ENCODE measurements at regions not wholly inside any gene's neighbourhood (a gene's known extent, or its start where the extent isn't known, plus 50 kb on each side); places are given as distances from the start of the nearest gene placed in this dataset.

DNA sequence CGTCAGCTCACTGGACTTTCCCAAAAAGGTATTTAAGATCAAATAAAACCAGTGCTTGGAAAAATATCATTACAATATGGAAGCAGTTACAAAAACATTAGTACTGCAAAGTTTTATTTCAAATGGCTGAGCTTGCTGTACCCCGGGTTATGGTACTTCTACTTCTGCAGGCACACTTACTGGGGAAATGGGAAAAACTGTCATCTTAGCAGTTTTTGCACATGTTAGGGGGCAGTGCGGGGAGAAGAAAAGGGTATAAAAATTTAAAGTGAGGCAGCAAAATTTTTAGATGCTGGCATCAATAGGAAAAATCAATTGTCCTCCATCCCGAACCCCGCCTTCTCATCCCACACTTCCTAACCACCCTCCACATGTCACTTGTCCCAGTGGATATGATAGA is 133.4 kb downstream of the ATG4C start:
- Mint-ChIP-seq H3K27ac (no peak overlapping the region), H3K36me3 (ENCODE audit: low read depth) (no peaks in the 10 kb centered on the region), H3K4me3 (no peak overlapping the region), H3K9me3 (no peaks in the 10 kb centered on the region), H3K27me3 (ENCODE audit: insufficient read depth) (peaks cover 7% of the 10 kb centered on the region), H3K4me1 (ENCODE audit: low read depth) (no peaks in the 10 kb centered on the region)
- intact Hi-C loops (cut with micrococcal nuclease) = no loop called here
- no peak for DNase-seq (ENCODE audit: low spot score)

DNA sequence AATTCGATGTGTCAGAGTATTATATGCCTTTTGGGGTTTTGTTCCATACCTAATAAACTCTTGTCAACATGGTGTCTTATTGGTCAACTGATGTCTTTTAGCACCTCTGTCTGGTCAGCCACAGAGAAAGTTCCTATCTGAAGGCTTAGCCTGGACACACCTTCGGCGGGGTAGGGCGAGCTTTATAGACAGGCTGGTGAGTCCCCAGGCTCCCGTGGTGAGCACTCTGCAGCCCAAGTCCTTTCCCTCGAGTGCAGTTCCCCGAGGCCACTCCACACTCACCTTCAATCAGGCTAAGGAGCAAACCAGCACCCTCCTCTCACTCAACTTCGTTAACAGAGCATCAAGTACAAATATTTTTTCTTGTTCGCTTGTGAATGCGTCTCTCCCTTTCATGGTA is 133.9 kb downstream of the ATG4C start:
- intact Hi-C loops (cut with micrococcal nuclease) = no loop called here
- Mint-ChIP-seq H3K4me1 (ENCODE audit: low read depth) (no peaks in the 10 kb centered on the region), H3K27ac (no peak overlapping the region), H3K9me3 (no peaks in the 10 kb centered on the region), H3K4me3 (no peak overlapping the region), H3K36me3 (ENCODE audit: low read depth) (no peaks in the 10 kb centered on the region), H3K27me3 (ENCODE audit: insufficient read depth) (peaks cover 8% of the 10 kb centered on the region)
- no peak for DNase-seq (ENCODE audit: low spot score)

DNA sequence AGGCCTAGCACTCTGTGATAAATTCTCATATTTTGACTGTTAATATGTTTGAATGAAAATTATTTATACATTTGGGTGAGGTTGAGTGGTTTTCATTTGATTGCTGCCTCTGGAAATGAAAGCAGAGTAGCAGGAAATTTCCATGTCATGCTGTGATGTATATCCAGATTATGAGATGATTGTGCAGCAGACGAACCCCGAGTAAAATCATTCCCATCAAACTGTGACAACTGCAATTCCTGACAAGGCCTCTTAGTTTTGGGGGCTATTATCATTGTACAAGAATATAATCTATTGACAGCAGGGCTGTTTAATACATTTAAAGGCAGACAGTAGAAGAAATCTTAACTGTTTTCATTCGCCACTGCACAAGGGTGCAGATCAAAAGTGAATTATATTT is 134.8 kb downstream of the ATG4C start:
- Mint-ChIP-seq H3K9me3 (no peaks in the 10 kb centered on the region), H3K4me3 (no peak overlapping the region), H3K36me3 (ENCODE audit: low read depth) (no peaks in the 10 kb centered on the region), H3K27me3 (ENCODE audit: insufficient read depth) (peaks cover 9% of the 10 kb centered on the region), H3K4me1 (ENCODE audit: low read depth) (no peaks in the 10 kb centered on the region), H3K27ac (no peak overlapping the region)
- intact Hi-C loops (cut with micrococcal nuclease) = no loop called here
- DNase-seq (ENCODE audit: low spot score) = no peak

DNA sequence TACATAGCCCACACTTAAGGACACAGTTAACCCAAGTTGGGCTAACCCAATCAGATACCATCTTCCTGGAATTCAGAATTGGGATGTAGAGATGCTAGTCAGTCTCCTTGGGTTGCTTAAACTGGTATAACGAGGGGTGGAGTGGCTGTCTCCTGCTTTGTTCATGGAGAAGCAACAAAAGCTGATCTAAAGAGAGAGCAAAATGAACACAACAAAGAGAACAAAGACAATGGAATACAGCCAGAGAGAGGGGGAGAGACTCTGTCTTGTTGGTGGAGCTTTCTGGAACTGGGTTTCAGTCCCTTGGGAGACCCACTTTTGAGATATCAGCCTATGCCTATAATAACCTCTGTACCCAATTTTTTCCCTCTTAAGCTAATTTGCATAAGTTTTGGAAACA is 138.1 kb downstream of the ATG4C start:
- no peaks in the 10 kb centered on the region for H3K4me1 Mint-ChIP-seq (ENCODE audit: low read depth)
- no peak overlapping the region for H3K4me3 Mint-ChIP-seq
- no peak overlapping the region for H3K27ac Mint-ChIP-seq
- no peaks in the 10 kb centered on the region for H3K36me3 Mint-ChIP-seq (ENCODE audit: low read depth)
- intact Hi-C loops (cut with micrococcal nuclease) = no loop called here
- peaks cover 5% of the 10 kb centered on the region for H3K27me3 Mint-ChIP-seq (ENCODE audit: insufficient read depth)
- no peaks in the 10 kb centered on the region for H3K9me3 Mint-ChIP-seq
- DNase-seq (ENCODE audit: low spot score) = no peak

DNA sequence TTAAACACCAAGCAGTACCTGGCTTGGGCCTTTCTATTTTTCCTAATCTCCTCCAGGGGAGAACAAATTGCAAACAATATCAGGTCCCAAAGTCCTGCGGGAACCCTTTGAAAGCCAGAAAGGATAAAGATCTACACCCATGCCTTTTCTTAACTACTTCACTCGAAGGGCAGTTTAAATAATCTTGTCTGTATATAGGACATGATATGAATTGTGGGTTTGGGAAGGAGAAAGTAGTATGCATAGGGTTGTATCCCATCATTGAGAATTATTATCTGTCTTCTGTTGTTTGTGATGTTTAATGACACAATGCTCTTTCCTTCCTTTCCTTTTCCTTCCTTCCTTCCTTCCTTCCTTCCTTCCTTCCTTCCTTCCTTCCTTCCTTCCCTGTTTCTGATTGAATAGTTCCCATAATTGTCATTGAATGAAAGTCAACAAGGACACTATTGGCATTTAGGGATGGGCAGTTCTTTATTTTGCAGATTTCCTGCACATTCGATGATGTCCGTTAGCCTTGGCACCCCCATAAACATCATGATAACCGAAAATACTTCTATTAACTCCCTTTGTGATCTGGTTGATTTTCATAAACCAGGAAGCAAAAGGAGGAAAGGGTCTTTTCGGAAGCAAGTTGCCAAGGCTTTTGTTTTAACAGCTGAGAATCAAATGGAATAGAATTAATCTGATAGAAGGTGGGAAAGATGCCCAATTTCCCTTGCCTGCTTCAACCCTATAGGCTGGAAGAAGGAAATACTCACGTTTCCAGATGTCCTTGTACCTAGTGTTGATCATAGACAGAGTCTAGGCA is 141.3 kb downstream of the ATG4C start:
- no peaks in the 10 kb centered on the region for H3K4me1 Mint-ChIP-seq (ENCODE audit: low read depth)
- H3K4me3 Mint-ChIP-seq = no peak overlapping the region
- no peaks in the 10 kb centered on the region for H3K9me3 Mint-ChIP-seq
- no peak overlapping the region for H3K27ac Mint-ChIP-seq
- peaks cover 4% of the 10 kb centered on the region for H3K27me3 Mint-ChIP-seq (ENCODE audit: insufficient read depth)
- no peaks in the 10 kb centered on the region for H3K36me3 Mint-ChIP-seq (ENCODE audit: low read depth)
- no peak for DNase-seq (ENCODE audit: low spot score)
- intact Hi-C loops (cut with micrococcal nuclease) = no loop called here

DNA sequence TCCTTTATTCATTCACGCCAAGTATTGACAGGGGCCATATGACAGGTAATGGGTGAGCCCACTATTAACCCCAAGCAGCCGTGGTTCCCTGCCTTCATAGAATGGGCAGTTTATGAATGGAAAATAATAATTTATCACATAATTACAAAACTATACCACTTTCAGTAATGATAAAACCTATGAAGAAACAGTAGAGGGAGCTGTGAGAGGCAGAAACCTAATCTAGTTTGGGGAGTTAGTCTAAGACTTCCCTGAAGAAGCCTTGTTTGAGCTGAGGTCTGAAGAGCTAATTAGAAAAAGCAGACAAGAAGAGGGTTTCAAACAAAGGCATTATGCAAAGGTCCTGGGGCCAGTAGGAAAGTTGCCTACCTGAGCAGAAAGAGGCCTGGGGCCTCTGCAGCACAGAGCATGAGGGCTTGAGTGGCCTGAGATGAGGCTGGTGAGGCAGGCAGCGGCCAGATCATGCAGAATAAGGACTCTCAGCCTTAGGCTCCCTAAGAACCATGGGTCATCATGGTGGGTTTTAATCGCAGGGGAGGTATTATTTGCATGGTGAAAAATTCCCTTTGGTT is 142.8 kb downstream of the ATG4C start:
- Mint-ChIP-seq H3K9me3 (no peaks in the 10 kb centered on the region), H3K4me1 (ENCODE audit: low read depth) (no peaks in the 10 kb centered on the region), H3K4me3 (no peak overlapping the region), H3K27me3 (ENCODE audit: insufficient read depth) (peaks cover 4% of the 10 kb centered on the region), H3K36me3 (ENCODE audit: low read depth) (no peaks in the 10 kb centered on the region), H3K27ac (no peak overlapping the region)
- intact Hi-C loops (cut with micrococcal nuclease) = no loop called here
- DNase-seq (ENCODE audit: low spot score) = no peak

DNA sequence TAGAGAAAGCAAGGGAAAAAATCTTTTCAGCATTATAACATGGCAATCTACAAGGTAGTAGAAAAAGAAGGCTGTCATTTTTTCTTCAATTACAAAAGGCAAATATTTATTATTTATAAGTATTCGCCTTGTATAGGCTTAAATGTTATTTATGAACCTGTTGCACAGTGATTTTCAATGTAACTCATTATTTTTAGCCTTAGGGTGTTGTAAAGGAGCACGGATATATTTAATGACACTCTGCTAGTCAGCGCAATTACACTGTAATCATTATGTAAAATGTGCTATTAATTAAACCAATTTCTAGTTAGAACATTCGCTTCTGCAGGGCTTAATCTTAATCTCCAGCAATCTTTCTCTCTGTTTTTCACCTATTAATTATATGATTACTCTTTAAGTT is 145.0 kb downstream of the ATG4C start:
- no peak for DNase-seq (ENCODE audit: low spot score)
- intact Hi-C loops (cut with micrococcal nuclease) = no loop called here
- Mint-ChIP-seq H3K36me3 (ENCODE audit: low read depth) (no peaks in the 10 kb centered on the region), H3K4me1 (ENCODE audit: low read depth) (no peaks in the 10 kb centered on the region), H3K27me3 (ENCODE audit: insufficient read depth) (peaks cover 6% of the 10 kb centered on the region), H3K9me3 (no peaks in the 10 kb centered on the region), H3K27ac (no peak overlapping the region), H3K4me3 (no peak overlapping the region)

DNA sequence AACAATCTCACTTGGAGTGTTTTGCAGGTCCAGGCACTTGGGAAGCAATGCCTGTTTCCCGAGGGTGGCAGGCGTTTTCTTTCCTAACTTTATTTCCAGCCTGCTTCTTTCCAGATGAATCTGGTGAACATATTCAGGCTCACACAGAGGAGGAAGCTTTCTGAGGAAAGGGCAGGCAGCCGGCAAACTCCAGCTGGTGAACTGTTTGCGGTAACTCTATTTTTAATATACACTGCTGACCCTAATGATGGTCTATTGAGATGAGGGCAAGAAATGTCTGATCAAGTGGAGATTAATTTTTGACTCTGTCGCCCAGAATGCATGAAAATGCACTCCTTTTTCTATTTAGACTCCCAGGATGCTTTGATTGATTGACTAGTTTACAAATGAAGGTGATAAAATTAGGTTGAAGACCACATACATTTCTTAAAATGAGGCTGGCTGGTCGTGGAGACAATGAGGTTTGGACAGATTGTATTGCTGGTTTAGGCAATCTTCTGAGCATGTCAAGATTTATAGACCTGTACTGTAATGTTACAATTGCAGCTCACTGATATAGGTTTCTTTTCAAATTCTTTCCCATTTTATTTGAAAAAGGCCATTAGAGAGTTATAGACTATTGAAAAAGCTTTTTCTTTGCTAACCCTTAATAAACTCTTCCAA is 153.8 kb downstream of the ATG4C start:
- no peaks in the 10 kb centered on the region for H3K36me3 Mint-ChIP-seq (ENCODE audit: low read depth)
- no peaks in the 10 kb centered on the region for H3K9me3 Mint-ChIP-seq
- DNase-seq (ENCODE audit: low spot score) = no peak
- peaks cover 4% of the 10 kb centered on the region for H3K27me3 Mint-ChIP-seq (ENCODE audit: insufficient read depth)
- no peak overlapping the region for H3K4me3 Mint-ChIP-seq
- intact Hi-C loops (cut with micrococcal nuclease) = no loop called here
- no peaks in the 10 kb centered on the region for H3K4me1 Mint-ChIP-seq (ENCODE audit: low read depth)
- no peak overlapping the region for H3K27ac Mint-ChIP-seq

DNA sequence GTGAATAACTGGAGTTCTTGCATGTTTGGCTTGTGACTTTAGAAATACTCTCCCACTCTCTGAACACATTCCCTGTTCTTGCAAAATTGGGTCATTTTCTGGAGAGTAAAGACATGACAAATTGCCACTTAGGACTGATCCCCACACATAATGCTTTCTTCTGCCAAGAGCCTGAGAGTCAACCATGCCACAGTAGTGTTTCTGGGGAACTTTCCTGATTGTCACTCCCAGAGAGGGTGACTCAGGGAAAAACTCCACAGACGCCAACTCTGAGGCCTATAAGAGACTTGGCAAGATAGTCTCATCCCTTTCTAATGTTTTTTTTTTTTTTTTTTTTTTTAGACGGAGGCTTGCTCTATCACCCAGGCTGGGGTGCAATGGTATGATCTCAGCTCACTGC is 157.8 kb downstream of the ATG4C start:
- H3K4me1 Mint-ChIP-seq (ENCODE audit: low read depth) = no peaks in the 10 kb centered on the region
- H3K4me3 Mint-ChIP-seq = no peak overlapping the region
- H3K27me3 Mint-ChIP-seq (ENCODE audit: insufficient read depth) = peaks cover 9% of the 10 kb centered on the region
- H3K36me3 Mint-ChIP-seq (ENCODE audit: low read depth) = no peaks in the 10 kb centered on the region
- no peak overlapping the region for H3K27ac Mint-ChIP-seq
- intact Hi-C loops (cut with micrococcal nuclease) = no loop called here
- no peak for DNase-seq (ENCODE audit: low spot score)
- no peaks in the 10 kb centered on the region for H3K9me3 Mint-ChIP-seq

DNA sequence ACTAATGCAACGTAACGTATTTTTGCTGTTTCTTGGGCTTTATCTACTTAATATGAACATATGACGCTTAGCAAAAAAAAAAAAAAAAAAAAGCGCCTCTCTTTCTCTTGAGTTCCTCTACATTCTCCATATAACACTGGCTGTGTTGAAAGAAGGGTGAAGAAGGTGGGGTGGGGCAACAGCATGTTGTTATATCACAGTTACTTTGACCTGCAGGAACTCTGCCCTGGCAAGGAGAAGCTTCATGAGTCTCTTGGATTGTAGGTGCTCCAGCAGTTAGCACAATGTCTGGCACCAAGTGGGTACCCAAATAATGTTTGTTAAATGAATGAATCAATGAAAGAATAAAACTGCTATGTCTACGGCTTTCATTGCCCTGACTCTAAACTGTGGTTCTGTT is 162.6 kb downstream of the ATG4C start:
- H3K36me3 Mint-ChIP-seq (ENCODE audit: low read depth) = no peaks in the 10 kb centered on the region
- no peaks in the 10 kb centered on the region for H3K9me3 Mint-ChIP-seq
- no peaks in the 10 kb centered on the region for H3K4me1 Mint-ChIP-seq (ENCODE audit: low read depth)
- no peak overlapping the region for H3K27ac Mint-ChIP-seq
- peaks cover 12% of the 10 kb centered on the region for H3K27me3 Mint-ChIP-seq (ENCODE audit: insufficient read depth)
- intact Hi-C loops (cut with micrococcal nuclease) = no loop called here
- no peak overlapping the region for H3K4me3 Mint-ChIP-seq
- no peak for DNase-seq (ENCODE audit: low spot score)

DNA sequence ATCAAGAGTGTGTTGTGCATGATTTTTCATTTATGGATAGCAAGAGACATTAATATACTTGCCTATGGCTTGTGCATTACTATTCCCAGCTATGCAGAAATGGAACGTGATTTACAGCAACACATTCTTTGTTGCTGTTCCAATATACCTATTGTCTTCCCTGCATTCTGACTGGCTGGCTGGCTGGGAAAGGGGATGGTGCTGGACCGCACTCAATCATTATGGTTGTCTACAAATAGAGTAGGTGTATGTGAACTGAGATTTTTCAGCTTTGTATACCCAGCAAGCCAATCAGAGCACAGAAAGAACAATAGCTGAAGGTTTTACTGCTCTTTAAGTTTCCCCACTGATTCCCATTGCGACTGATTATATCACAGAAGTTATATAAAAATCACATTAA is 167.5 kb downstream of the ATG4C start:
- H3K4me3 Mint-ChIP-seq = no peak overlapping the region
- intact Hi-C loops (cut with micrococcal nuclease) = no loop called here
- no peak for DNase-seq (ENCODE audit: low spot score)
- H3K4me1 Mint-ChIP-seq (ENCODE audit: low read depth) = no peaks in the 10 kb centered on the region
- peaks cover 3% of the 10 kb centered on the region for H3K27me3 Mint-ChIP-seq (ENCODE audit: insufficient read depth)
- no peak overlapping the region for H3K27ac Mint-ChIP-seq
- no peaks in the 10 kb centered on the region for H3K9me3 Mint-ChIP-seq
- no peaks in the 10 kb centered on the region for H3K36me3 Mint-ChIP-seq (ENCODE audit: low read depth)

DNA sequence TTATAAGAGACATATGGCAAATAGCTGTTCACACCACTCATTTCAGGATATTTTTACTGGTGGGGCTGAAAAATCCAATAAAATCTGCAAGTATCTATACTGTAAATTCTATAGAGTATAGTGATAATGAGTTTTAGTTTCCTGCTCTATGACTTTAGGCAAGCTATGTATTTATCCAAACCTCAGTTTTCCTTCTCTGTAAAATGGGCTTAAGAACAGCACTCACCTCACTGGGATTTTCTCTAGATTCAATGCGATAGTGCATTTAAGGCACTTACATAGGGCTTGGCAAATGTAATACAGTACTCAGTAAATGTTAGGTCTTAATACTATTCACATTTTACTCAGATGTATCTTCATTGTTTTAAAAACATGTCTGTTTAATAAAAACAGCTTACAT is 168.7 kb downstream of the ATG4C start:
- Mint-ChIP-seq H3K27me3 (ENCODE audit: insufficient read depth) (peaks cover 3% of the 10 kb centered on the region), H3K27ac (no peak overlapping the region), H3K4me3 (no peak overlapping the region), H3K36me3 (ENCODE audit: low read depth) (no peaks in the 10 kb centered on the region), H3K4me1 (ENCODE audit: low read depth) (no peaks in the 10 kb centered on the region), H3K9me3 (no peaks in the 10 kb centered on the region)
- no peak for DNase-seq (ENCODE audit: low spot score)
- intact Hi-C loops (cut with micrococcal nuclease) = no loop called here

DNA sequence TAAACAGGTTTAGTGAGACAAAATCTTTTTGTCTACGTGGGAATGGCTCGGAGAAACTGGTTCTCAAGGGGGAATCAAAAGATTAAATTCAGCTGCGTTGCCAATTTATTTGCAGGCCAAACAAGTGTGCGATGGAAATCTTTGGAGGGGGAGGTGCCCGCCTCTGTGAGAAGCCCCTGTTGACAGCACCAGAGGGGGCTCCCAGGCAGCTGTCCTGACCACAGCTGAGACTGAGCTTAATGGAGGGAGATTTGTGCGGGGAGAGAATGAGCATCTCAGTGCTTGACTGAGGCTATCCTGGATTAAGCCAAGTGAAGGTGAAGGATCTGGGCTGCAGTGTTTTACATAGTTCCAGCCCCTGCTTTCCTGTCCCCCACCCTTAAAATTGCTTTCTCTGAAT is 169.7 kb downstream of the ATG4C start:
- no peak for DNase-seq (ENCODE audit: low spot score)
- intact Hi-C loops (cut with micrococcal nuclease) = no loop called here
- H3K36me3 Mint-ChIP-seq (ENCODE audit: low read depth) = no peaks in the 10 kb centered on the region
- no peak overlapping the region for H3K4me3 Mint-ChIP-seq
- H3K27ac Mint-ChIP-seq = no peak overlapping the region
- no peaks in the 10 kb centered on the region for H3K4me1 Mint-ChIP-seq (ENCODE audit: low read depth)
- H3K9me3 Mint-ChIP-seq = no peaks in the 10 kb centered on the region
- H3K27me3 Mint-ChIP-seq (ENCODE audit: insufficient read depth) = peaks cover 5% of the 10 kb centered on the region
